ENCODE measurements at regions not wholly inside any gene's neighbourhood (a gene's known extent, or its start where the extent isn't known, plus 50 kb on each side); places are given as distances from the start of the nearest gene placed in this dataset.

- no peaks in the 10 kb centered on the region for H4K20me1 ChIP-seq (replicated peaks; ENCODE audit: insufficient read depth)
- H3K4me1 Mint-ChIP-seq = peaks cover 37% of the 10 kb centered on the region
- H3F3A ChIP-seq (replicated peaks; ENCODE audit: low read depth) = peaks cover 6% of the 10 kb centered on the region; the same call in 1 of the 2 replicates
- no peak overlapping the region for H3K27ac ChIP-seq (ENCODE audit: low read depth)
- no peak for ATAC-seq
- no peaks in the 10 kb centered on the region for H3K9me3 Mint-ChIP-seq
- H3K36me3 Mint-ChIP-seq (ENCODE audit: low read depth) = no peaks in the 10 kb centered on the region
- TF ChIP-seq EZH2 (IDR thresholded peaks at IDR 0.05; ENCODE audit: low read depth, unreplicated experiment) = no peak
- H3K4me3 ChIP-seq = 0 out of 2 replicates have a peak overlapping the region, but pooled peaks have one; percentile 12
- H3K27me3 Mint-ChIP-seq (ENCODE audit: insufficient read depth, low read depth, poor library complexity) = peaks cover 16% of the 10 kb centered on the region
- no peaks in the 10 kb centered on the region for H3K36me3 ChIP-seq (ENCODE audit: insufficient read depth)
- no peaks in the 10 kb centered on the region for H3K9me2 ChIP-seq (ENCODE audit: insufficient read depth)
- no peak overlapping the region for H3K4me3 Mint-ChIP-seq
- H3K79me2 ChIP-seq (replicated peaks; ENCODE audit: insufficient read depth) = no peaks in the 10 kb centered on the region
- peaks cover 43% of the 10 kb centered on the region for H3K4me1 ChIP-seq (ENCODE audit: insufficient read depth)
- no peak overlapping the region for H2AFZ ChIP-seq
- no peak overlapping the region for H3K27ac Mint-ChIP-seq
- H3K4me2 ChIP-seq = peak overlapping the region; percentile 72
- no peak for DNase-seq (ENCODE audit: low spot score)
- peaks cover 31% of the 10 kb centered on the region for H3K27me3 ChIP-seq (ENCODE audit: insufficient read depth)
These were observed 102.6 kb upstream of the FNDC3A start for GRCh38 chr13:48873081-48873480.

GRCh38 chr13:48873587-48873986 is 102.1 kb upstream of the FNDC3A start:
- DNase-seq (ENCODE audit: low spot score) (peak; percentile 76), ATAC-seq (peak; percentile 80)
- peaks cover 43% of the 10 kb centered on the region for H3K4me1 ChIP-seq (ENCODE audit: insufficient read depth)
- H3K4me1 Mint-ChIP-seq = peaks cover 37% of the 10 kb centered on the region
- peaks cover 6% of the 10 kb centered on the region; the same call in 1 of the 2 replicates for H3F3A ChIP-seq (replicated peaks; ENCODE audit: low read depth)
- no peaks in the 10 kb centered on the region for H3K79me2 ChIP-seq (replicated peaks; ENCODE audit: insufficient read depth)
- H3K4me3 ChIP-seq = peak overlapping the region; percentile 43; the same call in 1 of the 2 replicates
- no peaks in the 10 kb centered on the region for H3K36me3 ChIP-seq (ENCODE audit: insufficient read depth)
- no peaks in the 10 kb centered on the region for H4K20me1 ChIP-seq (replicated peaks; ENCODE audit: insufficient read depth)
- H3K36me3 Mint-ChIP-seq (ENCODE audit: low read depth) = no peaks in the 10 kb centered on the region
- H3K9me2 ChIP-seq (ENCODE audit: insufficient read depth) = no peaks in the 10 kb centered on the region
- peak; percentile 38; the same call in 1 of the 2 replicates for TF ChIP-seq ZNF462 (CRISPR knock-in tag; IDR thresholded peaks at IDR 0.05)
- TF ChIP-seq CREB1 (CRISPR knock-in tag; IDR thresholded peaks at IDR 0.05; ENCODE audit: low read depth) = no peak
- H3K27me3 ChIP-seq (ENCODE audit: insufficient read depth) = peaks cover 35% of the 10 kb centered on the region
- H3K27me3 Mint-ChIP-seq (ENCODE audit: insufficient read depth, low read depth, poor library complexity) = peaks cover 20% of the 10 kb centered on the region
- no peaks in the 10 kb centered on the region for H3K9me3 Mint-ChIP-seq
- H3K4me2 ChIP-seq = peak overlapping the region; percentile 72
- H2AFZ ChIP-seq = no peak overlapping the region
- H3K27ac Mint-ChIP-seq = no peak overlapping the region
- H3K27ac ChIP-seq (ENCODE audit: low read depth) = no peak overlapping the region
- peak overlapping the region; percentile 23 for H3K4me3 Mint-ChIP-seq
